DND-41 (cell line): ENCODE measurements at regions not wholly inside any gene's neighbourhood (a gene's known extent, or its start where the extent isn't known, plus 50 kb on each side); places are given as distances from the start of the nearest gene placed in this dataset.

Experiments used
- ATAC-seq: fragments of 200-7000 bp; cut with Tn5 transposase; 3 replicates; pipeline ENCODE4 v1.9.1; 2021; ENCODE audit warnings: low read depth; ENCODE audit not compliant: insufficient read depth
- DNase-seq: peaks from one replicate; pipeline ENCODE4 v3.0.0-alpha.2; 2020
- H2AFZ ChIP-seq: 2 replicates; pipeline ENCODE4 v1.6.0; 2012; ENCODE audit warnings: low read depth, low read length
- H3K27ac ChIP-seq: 2 replicates; pipeline ENCODE4 v1.5.1; 2012; ENCODE audit warnings: low read length, inconsistent platforms
- H3K27me3 ChIP-seq: fragments of 200-600 bp; sonication (generic); 2 replicates; pipeline ENCODE4 v1.6.0; 2012; ENCODE audit warnings: low read length, mild to moderate bottlenecking, inconsistent platforms; ENCODE audit not compliant: insufficient read depth, poor library complexity
- H3K36me3 ChIP-seq: 2 replicates; pipeline ENCODE4 v1.5.1; 2012; ENCODE audit warnings: low read length, inconsistent platforms; ENCODE audit not compliant: insufficient read depth
- H3K4me1 ChIP-seq: 2 replicates; pipeline ENCODE4 v1.5.1; 2012; ENCODE audit warnings: mild to moderate bottlenecking, low read length; ENCODE audit not compliant: insufficient read depth
- H3K4me2 ChIP-seq: 2 replicates; pipeline ENCODE4 v1.6.0; 2012; ENCODE audit warnings: mild to moderate bottlenecking, moderate library complexity, low read length, inconsistent platforms; ENCODE audit not compliant: insufficient read depth
- H3K4me3 ChIP-seq, 2 experiments: fragments of 200-600 bp in 1 of 2; shearing (Covaris generic) in 1 of 2; 2 replicates each; pipeline ENCODE4 v1.5.1; 2012 to 2016; ENCODE audit warnings: inconsistent platforms in 2 of 2, low read length in 2 of 2, mild to moderate bottlenecking in 2 of 2, low read depth in 1 of 2, moderate library complexity in 1 of 2
- H3K79me2 ChIP-seq: 2 replicates; pipeline ENCODE4 v1.6.0; 2012; ENCODE audit warnings: low read length, inconsistent platforms; ENCODE audit not compliant: insufficient read depth
- H3K9ac ChIP-seq: 2 replicates; pipeline ENCODE4 v1.6.0; 2012; ENCODE audit warnings: low read depth, mild to moderate bottlenecking, inconsistent platforms, low read length, moderate library complexity
- H3K9me3 ChIP-seq: 2 replicates; pipeline ENCODE4 v1.5.1; 2012; ENCODE audit warnings: low read length, moderate library complexity, mild to moderate bottlenecking, inconsistent platforms; ENCODE audit not compliant: insufficient read depth, severe bottlenecking
- H4K20me1 ChIP-seq: 2 replicates; pipeline ENCODE4 v1.6.0; 2012; ENCODE audit warnings: low read length; ENCODE audit not compliant: insufficient read depth
- EZH2 ChIP-seq: IDR thresholded peaks from 3 replicates; pipeline ENCODE4 v1.6.1; 2012; ENCODE audit warnings: borderline replicate concordance, low read depth, mild to moderate bottlenecking, moderate library complexity, low read length, inconsistent platforms; ENCODE audit not compliant: severe bottlenecking
- TF ChIP-seq, protein P1 (sequence below): IDR thresholded peaks from 2 replicates; pipeline ENCODE4 v1.5.1; 2012; ENCODE audit warnings: borderline replicate concordance, low read length, moderate library complexity, mild to moderate bottlenecking; ENCODE audit not compliant: poor library complexity, severe bottlenecking; ENCODE audit errors: extremely low read depth

DNA sequence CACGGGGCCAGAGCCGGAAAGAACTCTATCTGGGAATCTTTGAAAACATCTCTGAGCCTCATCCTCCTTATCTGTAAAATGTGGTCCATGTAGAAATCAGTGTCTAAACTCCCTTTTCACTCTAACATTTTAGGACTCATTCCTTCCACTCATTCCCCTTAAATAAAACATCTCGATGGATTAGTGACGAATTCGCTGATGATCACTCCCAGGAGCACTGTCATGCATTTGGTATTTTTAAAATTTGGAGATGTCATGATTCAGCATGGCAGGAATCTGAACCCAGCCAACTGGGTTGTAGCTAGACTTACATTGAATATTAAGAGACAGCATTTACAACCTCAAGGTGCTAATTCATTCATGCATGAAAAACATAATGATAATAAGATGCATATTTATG, 88.1 kb downstream of the SPANXN3 start:
- Histone ChIP-seq H3K4me2 (no peak overlapping the region), H3K4me1 (no peaks in the 10 kb centered on the region), H4K20me1 (no peaks in the 10 kb centered on the region), H3K9ac (no peak overlapping the region), H2AFZ (no peak overlapping the region), H3K36me3 (no peaks in the 10 kb centered on the region), H3K4me3 (no peak overlapping the region), H3K79me2 (no peaks in the 10 kb centered on the region), H3K27ac (no peak overlapping the region), H3K27me3 (no peaks in the 10 kb centered on the region), H3K9me3 (no peaks in the 10 kb centered on the region)
- DNase-seq = no peak
- ATAC-seq = no peak
- no peak for TF ChIP-seq EZH2
- TF ChIP-seq, protein P1, sequence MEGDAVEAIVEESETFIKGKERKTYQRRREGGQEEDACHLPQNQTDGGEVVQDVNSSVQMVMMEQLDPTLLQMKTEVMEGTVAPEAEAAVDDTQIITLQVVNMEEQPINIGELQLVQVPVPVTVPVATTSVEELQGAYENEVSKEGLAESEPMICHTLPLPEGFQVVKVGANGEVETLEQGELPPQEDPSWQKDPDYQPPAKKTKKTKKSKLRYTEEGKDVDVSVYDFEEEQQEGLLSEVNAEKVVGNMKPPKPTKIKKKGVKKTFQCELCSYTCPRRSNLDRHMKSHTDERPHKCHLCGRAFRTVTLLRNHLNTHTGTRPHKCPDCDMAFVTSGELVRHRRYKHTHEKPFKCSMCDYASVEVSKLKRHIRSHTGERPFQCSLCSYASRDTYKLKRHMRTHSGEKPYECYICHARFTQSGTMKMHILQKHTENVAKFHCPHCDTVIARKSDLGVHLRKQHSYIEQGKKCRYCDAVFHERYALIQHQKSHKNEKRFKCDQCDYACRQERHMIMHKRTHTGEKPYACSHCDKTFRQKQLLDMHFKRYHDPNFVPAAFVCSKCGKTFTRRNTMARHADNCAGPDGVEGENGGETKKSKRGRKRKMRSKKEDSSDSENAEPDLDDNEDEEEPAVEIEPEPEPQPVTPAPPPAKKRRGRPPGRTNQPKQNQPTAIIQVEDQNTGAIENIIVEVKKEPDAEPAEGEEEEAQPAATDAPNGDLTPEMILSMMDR = no peak

DNA sequence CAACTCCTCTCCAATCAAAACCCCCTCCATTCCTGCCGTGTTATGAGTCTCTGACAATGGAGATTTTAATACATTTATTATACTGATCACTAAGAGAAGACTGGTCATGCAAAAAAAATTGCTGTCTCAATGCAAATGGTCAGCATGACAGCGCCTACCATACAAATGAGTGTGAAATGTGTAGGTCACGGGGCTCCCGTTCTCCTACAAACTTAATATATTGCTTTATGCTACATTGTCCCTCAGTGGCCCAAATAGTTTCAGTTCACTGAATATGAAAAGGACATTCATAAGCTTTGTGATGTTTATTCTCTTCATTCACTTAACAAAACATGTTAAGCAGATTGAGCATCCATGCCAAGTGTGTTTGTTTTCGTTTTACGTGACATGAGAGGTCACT, 116.1 kb downstream of the SPANXN3 start:
- H3K9ac ChIP-seq = no peak overlapping the region
- TF ChIP-seq EZH2 = no peak
- TF ChIP-seq, protein P1 = no peak
- H3K27ac ChIP-seq = no peak overlapping the region
- H3K4me1 ChIP-seq = no peaks in the 10 kb centered on the region
- no peaks in the 10 kb centered on the region for H3K9me3 ChIP-seq
- DNase-seq = no peak
- H3K36me3 ChIP-seq = no peaks in the 10 kb centered on the region
- no peak for ATAC-seq
- H3K79me2 ChIP-seq = no peaks in the 10 kb centered on the region
- H2AFZ ChIP-seq = no peak overlapping the region
- no peak overlapping the region for H3K4me3 ChIP-seq
- H3K4me2 ChIP-seq = no peak overlapping the region
- H4K20me1 ChIP-seq = no peaks in the 10 kb centered on the region
- H3K27me3 ChIP-seq = no peaks in the 10 kb centered on the region

DNA sequence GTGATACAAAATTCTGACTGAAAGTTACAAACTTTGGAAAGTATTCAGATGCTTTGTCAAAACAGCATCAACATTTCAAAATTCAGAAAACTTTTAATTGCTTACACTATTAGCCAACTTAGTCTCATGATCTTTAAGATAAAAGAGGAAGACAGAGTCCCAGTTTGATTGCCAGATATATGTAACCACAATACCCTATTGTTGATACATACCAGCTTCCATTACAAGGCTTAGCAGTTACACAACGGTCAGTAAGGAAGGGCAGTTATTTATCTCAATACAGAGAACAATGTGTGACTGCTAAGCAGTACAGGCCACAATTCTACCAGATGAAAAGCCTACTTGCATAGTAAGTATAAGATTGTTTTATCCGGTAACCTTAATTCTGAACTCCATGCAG, 138.4 kb downstream of the SPANXN3 start:
- ATAC-seq (no peak), DNase-seq (no peak)
- TF ChIP-seq EZH2 = no peak
- TF ChIP-seq, protein P1 = no peak
- H2AFZ ChIP-seq = no peak overlapping the region
- no peak overlapping the region for H3K4me3 ChIP-seq
- no peaks in the 10 kb centered on the region for H3K36me3 ChIP-seq
- H3K79me2 ChIP-seq = no peaks in the 10 kb centered on the region
- no peak overlapping the region for H3K9ac ChIP-seq
- no peaks in the 10 kb centered on the region for H3K27me3 ChIP-seq
- no peak overlapping the region for H3K27ac ChIP-seq
- H4K20me1 ChIP-seq = no peaks in the 10 kb centered on the region
- no peaks in the 10 kb centered on the region for H3K4me1 ChIP-seq
- no peak overlapping the region for H3K4me2 ChIP-seq
- no peaks in the 10 kb centered on the region for H3K9me3 ChIP-seq

DNA sequence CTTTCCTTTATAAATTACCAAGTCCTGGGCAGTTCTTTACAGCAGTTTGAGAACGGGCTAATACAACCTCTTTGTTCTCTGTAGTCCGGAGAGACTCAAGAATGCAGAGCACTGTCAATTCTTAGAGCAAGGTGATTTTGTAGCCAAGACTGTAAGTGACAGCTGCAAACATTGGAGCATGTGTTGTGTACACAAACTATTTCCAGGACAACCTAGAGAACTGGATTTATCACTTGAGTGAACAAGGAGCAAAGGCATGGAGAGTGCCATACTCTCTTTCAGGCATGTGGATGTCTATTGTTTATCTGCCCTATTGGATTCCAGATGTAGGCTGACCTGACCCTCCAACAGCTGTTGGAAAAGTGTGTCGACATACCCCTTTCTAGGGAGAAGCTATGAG, 153.9 kb downstream of the SPANXN3 start:
- no peak overlapping the region for H3K27ac ChIP-seq
- H3K9ac ChIP-seq = no peak overlapping the region
- no peaks in the 10 kb centered on the region for H3K27me3 ChIP-seq
- no peak overlapping the region for H3K4me2 ChIP-seq
- no peaks in the 10 kb centered on the region for H3K79me2 ChIP-seq
- H3K9me3 ChIP-seq = no peaks in the 10 kb centered on the region
- H3K4me1 ChIP-seq = no peaks in the 10 kb centered on the region
- no peaks in the 10 kb centered on the region for H4K20me1 ChIP-seq
- no peak overlapping the region for H3K4me3 ChIP-seq
- ATAC-seq (no peak), DNase-seq (no peak)
- TF ChIP-seq EZH2 = no peak
- TF ChIP-seq, protein P1 = no peak
- no peaks in the 10 kb centered on the region for H3K36me3 ChIP-seq
- H2AFZ ChIP-seq = no peak overlapping the region
